Gastroesophageal sphincter (tissue), 3 donors: ENCODE measurements at regions not wholly inside any gene's neighbourhood (a gene's known extent, or its start where the extent isn't known, plus 50 kb on each side); places are given as distances from the start of the nearest gene placed in this dataset.

Experiments
- CTCF ChIP-seq, 4 experiments: fragments of 200-600 bp in 2 of 4; fragments of 450-650 bp in 2 of 4; sonication (generic) in 1 of 4; IDR thresholded peaks; one replicate each; pipeline ENCODE4 v1.5.1; 2017 to 2019; ENCODE audit warnings: antibody characterized with exemption in 4 of 4, mild to moderate bottlenecking in 2 of 4, moderate library complexity in 2 of 4
- POLR2A ChIP-seq, 2 donors: fragments of 450-650 bp; IDR thresholded peaks; one replicate each; pipeline ENCODE4 v1.6.1; 2017; ENCODE audit warnings: antibody characterized with exemption in 2 of 2, mild to moderate bottlenecking in 2 of 2, moderate library complexity in 1 of 2
- POLR2AphosphoS5 ChIP-seq: sonication (generic); formaldehyde crosslinking; IDR thresholded peaks from one replicate; pipeline ENCODE4 v1.6.1; 2017; ENCODE audit warnings: antibody characterized with exemption

- TF ChIP-seq CTCF (IDR thresholded peaks at IDR 0.05) (no peak), POLR2AphosphoS5 (no peak), POLR2A (IDR thresholded peaks at IDR 0.05) (no peak)
Observed at GRCh38 chr4:128675083-128675482, 134.4 kb upstream of the JADE1 start.
